ENCODE measurements at regions not wholly inside any gene's neighbourhood (a gene's known extent, or its start where the extent isn't known, plus 50 kb on each side); places are given as distances from the start of the nearest gene placed in this dataset.
A peak's percentile ranks its signal among the peaks of the same experiment; 100 is the strongest.
"Not testable (repeated sequence)": the region's sequence is repeated elsewhere in the genome, so short reads cannot be mapped to it uniquely, and the experiment has no call there.

- no peaks in the 10 kb centered on the region for H3K4me1 ChIP-seq (ENCODE audit: control insufficient read depth, insufficient read depth, low read length)
- H3K27me3 ChIP-seq (ENCODE audit: control insufficient read depth, insufficient read depth, low read length), result peaks cover 3% of the 10 kb centered on the region
- H3K4me3 ChIP-seq (ENCODE audit: low read length), result no peak overlapping the region
- no CpG with 5 or more reads among the region's 3 CpGs for WGBS (ENCODE audit: insufficient coverage, low lambda C conversion rate)
- H3K27ac ChIP-seq (ENCODE audit: low read length), result no peak overlapping the region
- no peaks in the 10 kb centered on the region for H3K9me3 ChIP-seq (ENCODE audit: control insufficient read depth, low read depth, low read length)
- no peaks in the 10 kb centered on the region for H3K36me3 ChIP-seq (ENCODE audit: control insufficient read depth, insufficient read depth, low read length)
- DNase-seq, result no peak
Observed at GRCh38 chr17:51366866-51367265, 106.5 kb downstream of the UTP18 start.

- H3K27me3 ChIP-seq (ENCODE audit: control insufficient read depth, insufficient read depth, low read length); H3K4me3 ChIP-seq (ENCODE audit: low read length); H3K36me3 ChIP-seq (ENCODE audit: control insufficient read depth, insufficient read depth, low read length); H3K4me1 ChIP-seq (ENCODE audit: control insufficient read depth, insufficient read depth, low read length); H3K9me3 ChIP-seq (ENCODE audit: control insufficient read depth, low read depth, low read length); H3K27ac ChIP-seq (ENCODE audit: low read length); DNase-seq: not testable (repeated sequence)
- no CpG with 5 or more reads among the region's 1 CpG for WGBS (ENCODE audit: insufficient coverage, low lambda C conversion rate)
Observed at GRCh38 chr17:51367836-51368235, 107.5 kb downstream of the UTP18 start.

GRCh38 chr17:51371732-51372151 lies 111.4 kb downstream of the UTP18 start:
- Histone ChIP-seq H3K9me3 (ENCODE audit: control insufficient read depth, low read depth, low read length) (no peaks in the 10 kb centered on the region), H3K36me3 (ENCODE audit: control insufficient read depth, insufficient read depth, low read length) (no peaks in the 10 kb centered on the region), H3K4me1 (ENCODE audit: control insufficient read depth, insufficient read depth, low read length) (no peaks in the 10 kb centered on the region), H3K4me3 (ENCODE audit: low read length) (no peak overlapping the region), H3K27me3 (ENCODE audit: control insufficient read depth, insufficient read depth, low read length) (no peaks in the 10 kb centered on the region), H3K27ac (ENCODE audit: low read length) (no peak overlapping the region)
- no CpG with 5 or more reads among the region's 5 CpGs for WGBS (ENCODE audit: insufficient coverage, low lambda C conversion rate)
- DNase-seq, result peak; percentile 37 to 43

GRCh38 chr17:51372345-51373004 lies 112.1 kb downstream of the UTP18 start:
- Histone ChIP-seq H3K4me1 (ENCODE audit: control insufficient read depth, insufficient read depth, low read length) (no peaks in the 10 kb centered on the region), H3K27ac (ENCODE audit: low read length) (no peak overlapping the region), H3K27me3 (ENCODE audit: control insufficient read depth, insufficient read depth, low read length) (no peaks in the 10 kb centered on the region), H3K4me3 (ENCODE audit: low read length) (no peak overlapping the region), H3K9me3 (ENCODE audit: control insufficient read depth, low read depth, low read length) (no peaks in the 10 kb centered on the region), H3K36me3 (ENCODE audit: control insufficient read depth, insufficient read depth, low read length) (no peaks in the 10 kb centered on the region)
- WGBS (ENCODE audit: insufficient coverage, low lambda C conversion rate), result no CpG with 5 or more reads among the region's 5 CpGs
- DNase-seq, result peak in 1 of 2 donors; percentile 13

- H3K27ac ChIP-seq (ENCODE audit: low read length), result no peak overlapping the region
- H3K9me3 ChIP-seq (ENCODE audit: control insufficient read depth, low read depth, low read length), result no peaks in the 10 kb centered on the region
- H3K4me3 ChIP-seq (ENCODE audit: low read length), result no peak overlapping the region
- H3K36me3 ChIP-seq (ENCODE audit: control insufficient read depth, insufficient read depth, low read length), result no peaks in the 10 kb centered on the region
- WGBS (ENCODE audit: insufficient coverage, low lambda C conversion rate), result no CpG with 5 or more reads among the region's 4 CpGs
- no peaks in the 10 kb centered on the region for H3K4me1 ChIP-seq (ENCODE audit: control insufficient read depth, insufficient read depth, low read length)
- no peak for DNase-seq
- H3K27me3 ChIP-seq (ENCODE audit: control insufficient read depth, insufficient read depth, low read length), result no peaks in the 10 kb centered on the region
Observed at GRCh38 chr17:51373489-51374152, 113.3 kb downstream of the UTP18 start.

GRCh38 chr17:51374209-51374608 lies 113.9 kb downstream of the UTP18 start:
- no peak overlapping the region for H3K4me3 ChIP-seq (ENCODE audit: low read length)
- no peak overlapping the region for H3K27ac ChIP-seq (ENCODE audit: low read length)
- no peaks in the 10 kb centered on the region for H3K36me3 ChIP-seq (ENCODE audit: control insufficient read depth, insufficient read depth, low read length)
- H3K27me3 ChIP-seq (ENCODE audit: control insufficient read depth, insufficient read depth, low read length), result no peaks in the 10 kb centered on the region
- no peaks in the 10 kb centered on the region for H3K9me3 ChIP-seq (ENCODE audit: control insufficient read depth, low read depth, low read length)
- H3K4me1 ChIP-seq (ENCODE audit: control insufficient read depth, insufficient read depth, low read length), result no peaks in the 10 kb centered on the region
- no CpG with 5 or more reads among the region's 4 CpGs for WGBS (ENCODE audit: insufficient coverage, low lambda C conversion rate)
- no peak for DNase-seq

GRCh38 chr17:51375771-51376170 lies 115.4 kb downstream of the UTP18 start:
- WGBS (ENCODE audit: insufficient coverage, low lambda C conversion rate), result no CpG with 5 or more reads among the region's 3 CpGs
- no peak overlapping the region for H3K4me3 ChIP-seq (ENCODE audit: low read length)
- no peak for DNase-seq
- H3K9me3 ChIP-seq (ENCODE audit: control insufficient read depth, low read depth, low read length), result no peaks in the 10 kb centered on the region
- no peaks in the 10 kb centered on the region for H3K36me3 ChIP-seq (ENCODE audit: control insufficient read depth, insufficient read depth, low read length)
- no peak overlapping the region for H3K27ac ChIP-seq (ENCODE audit: low read length)
- no peaks in the 10 kb centered on the region for H3K4me1 ChIP-seq (ENCODE audit: control insufficient read depth, insufficient read depth, low read length)
- H3K27me3 ChIP-seq (ENCODE audit: control insufficient read depth, insufficient read depth, low read length), result no peaks in the 10 kb centered on the region

- no peak overlapping the region for H3K27ac ChIP-seq (ENCODE audit: low read length)
- WGBS (ENCODE audit: insufficient coverage, low lambda C conversion rate), result no CpG with 5 or more reads among the region's 1 CpG
- no peak overlapping the region for H3K4me3 ChIP-seq (ENCODE audit: low read length)
- no peaks in the 10 kb centered on the region for H3K27me3 ChIP-seq (ENCODE audit: control insufficient read depth, insufficient read depth, low read length)
- H3K4me1 ChIP-seq (ENCODE audit: control insufficient read depth, insufficient read depth, low read length), result no peaks in the 10 kb centered on the region
- DNase-seq, result no peak
- no peaks in the 10 kb centered on the region for H3K36me3 ChIP-seq (ENCODE audit: control insufficient read depth, insufficient read depth, low read length)
- H3K9me3 ChIP-seq (ENCODE audit: control insufficient read depth, low read depth, low read length), result no peaks in the 10 kb centered on the region
Observed at GRCh38 chr17:51376739-51377138, 116.4 kb downstream of the UTP18 start.

GRCh38 chr17:51381262-51381661 lies 120.9 kb downstream of the UTP18 start:
- no peak for DNase-seq
- no CpG with 5 or more reads among the region's 1 CpG for WGBS (ENCODE audit: insufficient coverage, low lambda C conversion rate)
- H3K4me1 ChIP-seq (ENCODE audit: control insufficient read depth, insufficient read depth, low read length), result no peaks in the 10 kb centered on the region
- H3K27ac ChIP-seq (ENCODE audit: low read length), result no peak overlapping the region
- H3K9me3 ChIP-seq (ENCODE audit: control insufficient read depth, low read depth, low read length), result no peaks in the 10 kb centered on the region
- no peaks in the 10 kb centered on the region for H3K36me3 ChIP-seq (ENCODE audit: control insufficient read depth, insufficient read depth, low read length)
- H3K4me3 ChIP-seq (ENCODE audit: low read length), result no peak overlapping the region
- H3K27me3 ChIP-seq (ENCODE audit: control insufficient read depth, insufficient read depth, low read length), result no peaks in the 10 kb centered on the region

GRCh38 chr17:51385208-51385607 lies 124.9 kb downstream of the UTP18 start:
- no peak overlapping the region for H3K27ac ChIP-seq (ENCODE audit: low read length)
- no peaks in the 10 kb centered on the region for H3K27me3 ChIP-seq (ENCODE audit: control insufficient read depth, insufficient read depth, low read length)
- H3K9me3 ChIP-seq (ENCODE audit: control insufficient read depth, low read depth, low read length), result no peaks in the 10 kb centered on the region
- no peak overlapping the region for H3K4me3 ChIP-seq (ENCODE audit: low read length)
- 100% methylated on average over 2 of the region's 20 CpGs for WGBS (ENCODE audit: insufficient coverage, low lambda C conversion rate)
- H3K4me1 ChIP-seq (ENCODE audit: control insufficient read depth, insufficient read depth, low read length), result no peaks in the 10 kb centered on the region
- no peak for DNase-seq
- no peaks in the 10 kb centered on the region for H3K36me3 ChIP-seq (ENCODE audit: control insufficient read depth, insufficient read depth, low read length)

GRCh38 chr17:51387582-51387981 lies 127.2 kb downstream of the UTP18 start:
- Histone ChIP-seq H3K4me3 (ENCODE audit: low read length) (no peak overlapping the region), H3K36me3 (ENCODE audit: control insufficient read depth, insufficient read depth, low read length) (no peaks in the 10 kb centered on the region), H3K27me3 (ENCODE audit: control insufficient read depth, insufficient read depth, low read length) (peaks cover 3% of the 10 kb centered on the region), H3K9me3 (ENCODE audit: control insufficient read depth, low read depth, low read length) (no peaks in the 10 kb centered on the region), H3K4me1 (ENCODE audit: control insufficient read depth, insufficient read depth, low read length) (no peaks in the 10 kb centered on the region), H3K27ac (ENCODE audit: low read length) (no peak overlapping the region)
- 86% methylated on average over 1 of the region's 4 CpGs for WGBS (ENCODE audit: insufficient coverage, low lambda C conversion rate)
- no peak for DNase-seq

Data from large intestine (tissue), 3 donors.